Inflammatory macrophage treated with lipopolysaccharide for 1 hour (primary cell): ENCODE measurements at regions not wholly inside any gene's neighbourhood (a gene's known extent, or its start where the extent isn't known, plus 50 kb on each side); places are given as distances from the start of the nearest gene placed in this dataset.

ENCODE experiments used
- DNase-seq, 2 donors: peaks; one replicate each; pipeline ENCODE4 v3.0.0-alpha.2; 2020 to 2022

- DNase-seq, result no peak
Observed at GRCh38 chr5:168047669-168048111, 243.8 kb upstream of the WWC1 start.

- no peak for DNase-seq
Observed at GRCh38 chr5:168048486-168048885, 243.0 kb upstream of the WWC1 start.

GRCh38 chr5:168052686-168053085 is 238.8 kb upstream of the WWC1 start:
- DNase-seq, result no peak

- no peak for DNase-seq
Observed at GRCh38 chr5:168054091-168054490, 237.4 kb upstream of the WWC1 start.

DNA sequence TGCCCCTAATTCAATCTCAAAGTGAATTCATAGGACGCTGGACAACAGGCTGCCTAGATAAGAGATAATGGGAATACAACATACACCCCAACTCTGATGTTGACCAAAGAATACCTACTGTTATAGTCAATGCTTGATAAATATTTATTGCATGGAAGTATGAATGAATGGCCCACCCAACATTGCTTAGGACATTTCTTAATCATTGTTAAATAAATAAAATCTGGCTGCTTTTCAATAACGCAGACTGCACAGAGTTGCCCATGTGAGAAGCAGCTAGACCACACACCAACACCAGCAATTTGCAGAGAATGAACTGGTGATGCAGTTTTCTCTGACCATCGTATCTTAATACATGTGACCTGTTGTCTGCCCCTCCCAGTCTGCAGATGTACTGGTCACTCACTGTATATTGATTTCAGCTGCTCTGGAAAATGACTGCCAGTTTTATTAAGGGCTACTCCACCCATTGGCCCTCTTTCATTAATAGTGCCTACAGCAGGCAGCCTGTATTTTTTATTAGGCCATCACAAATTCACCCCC is 236.2 kb upstream of the WWC1 start:
- no peak for DNase-seq

- DNase-seq, result no peak
Observed at GRCh38 chr5:168055961-168056360, 235.5 kb upstream of the WWC1 start.

GRCh38 chr5:168056499-168057182 is 234.8 kb upstream of the WWC1 start:
- DNase-seq, result no peak

DNA sequence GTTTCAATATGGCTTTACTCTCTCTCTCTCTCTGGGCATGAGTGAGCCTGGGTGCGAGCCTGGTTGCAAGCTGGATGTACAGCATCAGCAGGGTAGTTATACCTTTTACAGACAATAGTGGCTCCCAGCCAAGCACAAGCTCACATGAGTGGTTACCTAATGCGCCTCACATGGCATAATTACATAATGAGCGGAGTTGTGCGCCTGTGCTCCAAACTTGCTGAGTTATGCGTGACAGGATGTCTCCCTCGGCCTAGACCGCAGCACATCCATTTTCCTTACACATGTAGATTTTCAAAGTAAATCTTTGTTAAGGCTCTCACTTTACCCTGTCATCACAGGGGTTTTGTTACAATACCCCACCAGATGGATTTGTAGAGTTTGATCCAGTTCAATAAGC is 233.5 kb upstream of the WWC1 start:
- DNase-seq, result no peak

DNA sequence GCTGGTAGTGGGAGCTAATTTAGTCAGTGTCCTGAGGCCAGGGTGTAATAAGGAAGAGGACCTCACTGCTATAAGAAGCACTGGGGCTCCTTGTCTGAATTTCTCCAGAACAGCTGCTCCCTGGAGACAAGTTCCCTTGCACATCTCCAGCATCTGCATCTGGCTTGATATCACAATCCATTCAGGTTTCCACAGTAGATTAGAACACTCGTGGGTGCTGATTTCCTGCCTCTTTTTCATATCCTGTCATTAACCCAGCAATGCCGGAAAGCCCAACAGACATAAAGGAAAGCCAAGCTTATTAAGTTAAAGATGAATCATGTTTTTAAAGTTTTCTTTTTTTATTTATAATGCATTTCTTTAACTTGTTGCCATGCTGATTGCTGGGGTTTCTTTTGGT is 232.3 kb upstream of the WWC1 start:
- DNase-seq, result no peak

DNA sequence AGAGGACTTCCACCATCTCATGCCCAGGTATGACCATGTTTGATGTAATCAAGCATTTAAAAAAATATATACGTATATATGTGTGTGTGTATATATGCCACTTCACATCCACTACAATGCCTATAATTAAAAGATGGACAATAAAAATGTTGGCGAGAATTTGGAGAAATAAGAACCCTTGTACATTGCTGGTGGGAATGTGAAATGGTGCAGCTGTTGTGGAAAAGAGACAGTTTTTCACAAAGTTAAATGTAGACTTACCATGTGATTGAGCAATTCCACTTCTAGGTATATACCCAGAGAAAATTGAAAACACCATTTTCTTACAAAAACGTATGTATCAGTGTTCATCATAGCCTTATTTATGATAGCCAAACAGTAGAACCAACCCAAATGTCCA is 229.2 kb upstream of the WWC1 start:
- DNase-seq, result no peak

GRCh38 chr5:168064457-168064856 is 227.0 kb upstream of the WWC1 start:
- no peak for DNase-seq

DNA sequence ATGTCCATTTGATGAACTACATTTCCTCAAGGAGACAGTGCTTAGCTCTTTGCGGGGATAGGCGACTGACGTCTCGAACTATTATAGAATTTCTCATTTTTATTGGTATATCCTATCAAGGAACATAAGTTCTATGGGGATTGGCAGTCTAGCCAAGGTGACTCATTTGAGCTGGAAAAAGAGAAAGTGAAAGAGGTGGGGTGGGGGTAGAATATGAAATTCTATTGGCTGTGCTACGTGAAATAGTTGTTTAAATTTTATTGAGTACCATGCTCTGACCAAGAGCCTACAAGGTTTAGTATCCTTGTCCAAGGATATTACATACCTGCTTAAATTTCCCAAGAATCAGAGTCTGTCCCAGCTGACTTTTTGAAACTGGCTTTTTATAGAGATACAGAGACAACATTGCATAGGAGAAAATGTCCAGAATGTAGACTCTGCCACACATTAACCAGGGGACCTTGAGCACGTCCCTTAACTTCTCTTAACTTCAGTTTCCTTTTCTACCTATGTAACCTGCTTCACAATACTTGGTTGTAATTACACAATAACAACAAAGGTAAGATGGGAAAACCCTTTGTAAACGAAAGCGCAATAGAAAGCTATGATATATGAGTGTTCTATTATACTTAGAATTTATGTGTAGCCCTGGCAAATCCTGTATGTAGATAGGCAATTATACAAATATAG is 226.4 kb upstream of the WWC1 start:
- no peak for DNase-seq

- no peak for DNase-seq
Observed at GRCh38 chr5:168066536-168067208, 224.8 kb upstream of the WWC1 start.

DNA sequence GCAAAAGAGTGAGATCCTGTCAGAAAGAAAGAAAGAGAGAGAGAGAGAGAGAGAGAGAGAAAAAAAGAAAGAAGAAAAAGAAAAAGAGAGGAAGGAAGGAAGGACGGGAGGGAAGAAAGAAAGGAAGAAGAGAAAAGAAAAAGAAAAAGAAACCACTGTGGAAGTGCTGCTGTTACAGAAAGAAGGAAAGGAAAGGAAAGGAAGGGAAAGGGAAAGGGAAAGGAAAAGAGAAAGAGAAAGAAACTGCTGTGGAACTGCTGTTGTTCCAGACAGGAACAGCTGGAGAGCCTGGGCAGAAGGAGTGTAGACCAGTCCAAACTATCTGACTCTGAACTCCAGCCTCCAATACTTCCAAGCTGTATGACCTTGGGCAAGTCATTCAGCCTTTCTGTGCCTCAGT is 220.7 kb upstream of the WWC1 start:
- DNase-seq, result no peak

GRCh38 chr5:168072665-168073064 is 218.8 kb upstream of the WWC1 start:
- DNase-seq, result no peak

- no peak for DNase-seq
Observed at GRCh38 chr5:168073311-168073710, 218.1 kb upstream of the WWC1 start.

DNA sequence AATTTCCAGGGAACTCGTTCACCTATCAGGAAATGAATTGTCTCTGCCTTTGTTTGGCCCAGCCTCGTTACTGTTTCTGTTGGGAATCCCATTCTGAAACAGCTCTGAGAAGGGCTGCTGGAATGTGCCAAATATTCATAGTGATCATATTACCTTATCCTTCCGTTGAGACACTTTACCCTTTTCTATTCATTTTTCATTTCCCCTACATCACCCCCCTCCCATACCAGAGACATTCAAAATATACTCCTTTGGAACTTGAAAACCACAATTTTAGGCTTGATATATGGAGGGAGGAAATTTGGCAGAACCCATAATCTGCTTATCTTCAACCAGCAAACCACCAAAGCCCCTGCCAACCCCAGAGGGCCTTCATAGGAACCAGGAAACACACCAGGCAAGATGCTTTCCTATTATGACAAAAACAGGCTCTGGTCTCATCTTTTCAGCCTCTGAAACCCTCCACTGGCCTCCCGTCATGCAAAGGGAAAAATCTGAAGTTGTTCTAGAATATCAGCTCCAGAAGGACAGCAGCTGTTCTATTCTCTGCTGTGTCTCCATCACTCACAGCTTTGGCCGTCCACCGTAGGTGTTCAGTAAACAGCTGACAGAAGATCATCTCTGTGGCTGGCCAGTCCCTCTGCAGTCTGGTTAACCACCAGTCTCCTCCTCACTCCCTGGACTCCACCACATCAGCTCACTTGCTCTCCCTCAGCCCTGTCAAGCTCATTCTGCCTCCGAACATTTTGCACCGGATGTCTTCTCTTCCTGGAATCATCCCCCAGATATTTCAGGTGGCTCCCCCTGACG is 217.2 kb upstream of the WWC1 start:
- DNase-seq, result no peak

- no peak for DNase-seq
Observed at GRCh38 chr5:168075387-168075786, 216.1 kb upstream of the WWC1 start.

DNA sequence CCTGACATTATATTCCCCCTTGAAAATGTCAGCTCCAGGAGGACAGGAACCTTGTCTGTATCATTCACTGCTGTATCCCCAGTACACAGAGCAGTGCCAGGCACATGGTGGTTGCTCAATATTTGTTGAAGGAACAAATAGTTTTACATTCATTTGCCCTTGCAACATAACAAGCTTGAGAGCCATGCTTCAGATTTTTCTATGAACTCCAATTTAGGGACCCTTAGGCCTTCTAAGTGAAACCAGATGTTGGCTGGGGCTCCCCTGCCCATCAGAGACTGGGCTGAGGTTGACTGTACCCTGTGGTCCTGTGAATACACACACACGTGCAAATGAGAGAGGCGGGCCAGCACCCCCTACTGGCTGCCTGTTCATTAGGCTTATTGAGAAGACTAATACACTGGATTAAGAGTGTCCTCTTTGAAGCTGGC is 214.9 kb upstream of the WWC1 start:
- DNase-seq, result peak; percentile 3 to 26

DNA sequence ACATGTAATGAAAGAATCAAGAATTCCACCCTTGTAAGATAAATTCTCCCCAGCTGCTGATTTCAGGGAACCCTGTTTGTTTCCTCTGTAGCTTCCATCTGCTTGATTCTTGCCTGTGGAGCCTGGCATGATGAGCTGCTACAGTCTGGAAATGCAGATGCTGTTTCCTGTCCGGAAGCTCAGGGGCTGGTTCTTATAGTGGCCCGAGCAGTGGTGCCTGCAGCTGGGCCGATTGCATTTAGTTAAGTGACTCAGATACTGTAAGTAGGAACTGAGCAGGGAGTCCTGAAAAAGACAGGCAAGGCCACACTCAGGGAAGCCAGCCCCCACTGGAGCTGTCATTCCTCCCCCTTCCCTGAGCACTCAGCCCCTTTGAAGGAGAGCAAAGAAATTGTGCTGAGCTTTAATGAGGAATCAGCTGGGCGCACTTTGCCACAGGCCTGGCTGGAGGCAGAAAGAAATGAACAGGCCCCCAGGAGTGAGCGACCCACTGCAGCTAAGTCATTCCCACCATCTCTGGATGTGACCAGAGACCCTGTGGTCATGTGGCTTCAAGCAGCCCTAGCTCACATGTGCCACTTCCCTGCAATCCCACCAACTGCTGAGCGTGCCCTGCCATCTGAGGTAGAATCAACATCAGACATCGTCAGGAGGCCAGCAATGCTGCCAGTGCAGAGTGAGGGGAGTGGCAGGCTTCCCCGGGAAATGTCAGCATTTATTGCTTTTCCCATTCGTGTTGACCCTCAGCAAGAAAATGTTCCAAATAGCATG is 206.0 kb upstream of the WWC1 start:
- no peak for DNase-seq

GRCh38 chr5:168086104-168086610 is 205.3 kb upstream of the WWC1 start:
- no peak for DNase-seq

- no peak for DNase-seq
Observed at GRCh38 chr5:168086746-168087145, 204.7 kb upstream of the WWC1 start.
